ENCODE measurements at regions not wholly inside any gene's neighbourhood (a gene's known extent, or its start where the extent isn't known, plus 50 kb on each side); places are given as distances from the start of the nearest gene placed in this dataset.

- Mint-ChIP-seq H3K27me3 (ENCODE audit: low read depth, poor library complexity) (peaks cover 30% of the 10 kb centered on the region), H3K4me3 (no peak overlapping the region), H3K27ac (no peak overlapping the region), H3K4me1 (peaks cover 16% of the 10 kb centered on the region), H3K9me3 (peaks cover 29% of the 10 kb centered on the region), H3K36me3 (ENCODE audit: low read depth) (no peaks in the 10 kb centered on the region)
- no peak for DNase-seq
- no peak for TF ChIP-seq CTCF (IDR thresholded peaks at IDR 0.05)
Measured at GRCh38 chrX:39679497-39680157, 418.1 kb downstream of the BCOR start.

DNA sequence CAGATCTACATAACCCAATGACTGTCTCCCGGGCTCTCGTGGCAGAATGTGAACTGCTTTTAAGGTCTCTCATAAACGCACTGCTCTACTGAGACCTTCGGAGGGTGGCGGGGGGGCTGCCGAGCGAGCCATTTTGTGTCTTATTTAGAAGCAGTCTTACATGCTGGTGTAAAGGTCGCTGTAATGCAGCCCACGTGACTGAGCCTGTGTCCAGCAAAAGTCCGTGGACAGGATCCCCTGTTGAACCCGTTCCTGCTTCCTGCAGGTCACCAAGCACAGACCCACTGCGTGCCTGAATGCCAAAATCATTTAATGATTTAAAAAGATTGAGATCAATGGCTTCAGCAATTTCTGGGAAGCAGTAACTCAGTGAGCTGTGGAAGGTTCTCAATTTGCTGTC, 415.9 kb downstream of the BCOR start:
- H3K27ac Mint-ChIP-seq, result no peak overlapping the region
- TF ChIP-seq CTCF (IDR thresholded peaks at IDR 0.05), result no peak
- H3K36me3 Mint-ChIP-seq (ENCODE audit: low read depth), result no peaks in the 10 kb centered on the region
- H3K27me3 Mint-ChIP-seq (ENCODE audit: low read depth, poor library complexity), result peaks cover 34% of the 10 kb centered on the region
- peaks cover 17% of the 10 kb centered on the region for H3K4me1 Mint-ChIP-seq
- no peak for DNase-seq
- peaks cover 26% of the 10 kb centered on the region for H3K9me3 Mint-ChIP-seq
- H3K4me3 Mint-ChIP-seq, result no peak overlapping the region

DNA sequence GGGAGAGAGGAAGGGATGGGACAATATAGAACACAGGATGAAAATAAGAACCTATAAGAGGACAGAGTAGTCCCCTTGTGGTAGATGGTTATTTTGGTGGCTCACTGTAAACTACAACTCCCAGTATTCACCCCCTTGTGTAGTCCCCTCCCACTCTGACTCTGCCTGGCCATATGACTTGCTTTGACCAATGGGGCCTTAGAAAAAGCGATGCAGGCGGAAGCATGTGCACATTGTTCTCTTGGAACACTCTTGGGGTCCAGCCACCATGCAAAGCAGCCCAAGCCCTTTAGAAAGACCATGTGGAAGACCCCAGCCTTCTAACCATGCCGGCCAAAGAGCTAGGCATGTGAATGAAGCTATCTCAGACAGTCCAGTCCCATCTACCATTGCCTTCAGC, 415.0 kb downstream of the BCOR start:
- Mint-ChIP-seq H3K36me3 (ENCODE audit: low read depth) (no peaks in the 10 kb centered on the region), H3K4me1 (peaks cover 22% of the 10 kb centered on the region), H3K9me3 (peaks cover 21% of the 10 kb centered on the region), H3K27ac (no peak overlapping the region), H3K4me3 (no peak overlapping the region), H3K27me3 (ENCODE audit: low read depth, poor library complexity) (peaks cover 34% of the 10 kb centered on the region)
- TF ChIP-seq CTCF (IDR thresholded peaks at IDR 0.05), result no peak
- no peak for DNase-seq

GRCh38 chrX:39688219-39688575, 409.6 kb downstream of the BCOR start:
- no peak for DNase-seq
- Mint-ChIP-seq H3K4me3 (peak overlapping the region; percentile 65), H3K27ac (no peak overlapping the region), H3K4me1 (peaks cover 26% of the 10 kb centered on the region), H3K9me3 (peaks cover 12% of the 10 kb centered on the region), H3K36me3 (ENCODE audit: low read depth) (no peaks in the 10 kb centered on the region), H3K27me3 (ENCODE audit: low read depth, poor library complexity) (peaks cover 50% of the 10 kb centered on the region)
- TF ChIP-seq CTCF (IDR thresholded peaks at IDR 0.05), result no peak

DNA sequence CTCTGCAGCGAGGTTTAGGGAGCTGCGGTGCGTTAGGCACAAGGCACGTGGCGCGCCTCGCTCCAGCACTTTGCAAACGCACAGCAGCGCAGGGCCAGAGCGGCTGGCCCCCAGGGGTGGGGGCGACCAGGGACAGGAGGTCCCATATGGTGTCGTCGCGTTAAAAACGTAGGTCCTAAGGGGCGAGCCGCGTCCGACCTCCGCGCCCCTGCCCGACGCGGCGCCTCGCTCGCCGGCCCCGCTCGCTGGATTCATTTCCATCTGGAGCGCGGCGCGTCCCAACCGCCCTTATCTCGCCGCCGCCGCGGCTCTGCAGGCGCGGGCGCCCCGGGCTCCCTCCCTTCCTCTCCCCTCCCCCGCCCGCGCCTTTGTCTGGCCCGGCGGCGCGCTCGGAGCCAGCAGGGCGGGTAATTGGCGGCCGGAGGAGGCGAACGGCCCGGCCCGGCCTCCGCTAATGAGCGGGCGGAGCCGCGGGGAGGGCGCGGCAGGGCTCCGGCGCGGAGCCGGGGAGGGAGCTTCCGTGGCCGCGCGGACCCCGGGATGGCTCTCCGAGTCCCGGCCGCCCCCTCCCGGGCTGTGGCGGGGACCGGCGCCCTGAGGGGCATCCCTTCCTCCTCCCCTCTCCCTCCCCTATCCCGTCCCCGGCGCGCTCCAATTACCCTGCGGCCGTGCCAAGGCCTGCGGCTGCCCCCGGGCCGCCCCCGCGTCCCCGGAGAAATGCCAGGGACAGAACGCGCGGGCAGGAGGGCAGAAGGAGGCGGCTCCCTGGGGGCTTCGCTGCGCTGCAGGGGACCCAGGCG, 409.0 kb downstream of the BCOR start:
- H3K4me3 Mint-ChIP-seq, result peak overlapping the region; percentile 77
- peak; percentile 75 for DNase-seq

More for the DNA sequence above, 409.0 kb downstream of the BCOR start:
- Mint-ChIP-seq H3K9me3 (peaks cover 9% of the 10 kb centered on the region), H3K4me1 (peaks cover 27% of the 10 kb centered on the region), H3K36me3 (ENCODE audit: low read depth) (no peaks in the 10 kb centered on the region), H3K27me3 (ENCODE audit: low read depth, poor library complexity) (peaks cover 51% of the 10 kb centered on the region), H3K27ac (no peak overlapping the region)
- no peak for TF ChIP-seq CTCF (IDR thresholded peaks at IDR 0.05)

All from nephron progenitor cell (in vitro differentiated cells).